PC-9 (cell line): ENCODE measurements at regions not wholly inside any gene's neighbourhood (a gene's known extent, or its start where the extent isn't known, plus 50 kb on each side); places are given as distances from the start of the nearest gene placed in this dataset.

Experiments
- BruUV-seq: library from RNA; stranded (reverse); fragments of 400-500 nt; replicated peaks from 2 replicates; lab custom pipeline; 2021; lab: Mats Ljungman, UMichigan
- CTCF ChIA-PET: fragments of 300-600 bp; sonication (Branson Sonifier 250); formaldehyde crosslinking; loops from one replicate; lab custom pipeline; 2022; ENCODE audit warnings: antibody characterized with exemption; lab: Charles Lee
- POLR2A ChIA-PET: fragments of 300-600 bp; sonication (Branson Sonifier 250); formaldehyde crosslinking; loops from one replicate; lab custom pipeline; 2022; ENCODE audit warnings: antibody characterized with exemption; ENCODE audit not compliant: unreplicated experiment; lab: Charles Lee
- DNase-seq, 2 experiments: peaks; one replicate each; pipeline versions ENCODE4 v3.0.0 to v3.0.0-alpha.2; 2015 to 2022; ENCODE audit warnings: mixed read lengths in 1 of 2
- H2AFZ ChIP-seq: fragments of 200-600 bp; sonication (generic); 2 replicates; pipeline ENCODE4 v1.8.1; 2017; ENCODE audit warnings: antibody characterized with exemption
- H3F3A ChIP-seq: fragments of 200-600 bp; sonication (generic); 2 replicates; pipeline ENCODE4 v1.8.1; 2017; ENCODE audit warnings: antibody characterized with exemption, mild to moderate bottlenecking, low read depth; ENCODE audit not compliant: insufficient read depth
- H3K27ac ChIP-seq: fragments of 200-600 bp; sonication (generic); 2 replicates; pipeline ENCODE4 v1.6.1; 2016; ENCODE audit warnings: mixed run types
- H3K27me3 ChIP-seq: fragments of 200-600 bp; sonication (generic); 2 replicates; pipeline ENCODE4 v1.6.1; 2016; ENCODE audit warnings: low read depth, mixed run types; ENCODE audit not compliant: insufficient read depth
- H3K36me3 ChIP-seq: fragments of 200-600 bp; sonication (generic); 2 replicates; pipeline ENCODE4 v1.6.1; 2016; ENCODE audit warnings: low read depth, mixed run types
- H3K4me1 ChIP-seq: fragments of 200-600 bp; sonication (generic); replicated peaks from 2 replicates; pipeline ENCODE4 v1.6.1; 2016; ENCODE audit warnings: mixed run types; ENCODE audit not compliant: insufficient read depth
- H3K4me2 ChIP-seq: fragments of 200-600 bp; sonication (generic); 2 replicates; pipeline ENCODE4 v1.6.1; 2017; ENCODE audit warnings: mixed run types
- H3K4me3 ChIP-seq: fragments of 200-600 bp; sonication (generic); 2 replicates; pipeline ENCODE4 v1.6.1; 2016; ENCODE audit warnings: mixed run types
- H3K79me2 ChIP-seq: fragments of 200-600 bp; sonication (generic); 2 replicates; pipeline ENCODE4 v1.6.1; 2017; ENCODE audit warnings: low read depth, mixed run types
- H3K9me2 ChIP-seq: fragments of 200-600 bp; sonication (generic); 2 replicates; pipeline ENCODE4 v1.8.1; 2017; ENCODE audit warnings: mild to moderate bottlenecking; ENCODE audit not compliant: insufficient read depth
- H3K9me3 ChIP-seq: fragments of 200-600 bp; sonication (generic); 2 replicates; pipeline ENCODE4 v1.8.1; 2016; ENCODE audit warnings: low read depth; ENCODE audit not compliant: insufficient read depth
- H4K20me1 ChIP-seq: fragments of 200-600 bp; sonication (generic); 2 replicates; pipeline ENCODE4 v1.8.1; 2017; ENCODE audit not compliant: insufficient read depth
- EZH2 ChIP-seq: fragments of 200-600 bp; sonication (generic); IDR thresholded peaks from 2 replicates; pipeline ENCODE4 v1.8.0; 2017; ENCODE audit warnings: antibody characterized with exemption, low read depth
- intact Hi-C: fragments of 100-400 bp; cut with micrococcal nuclease; formaldehyde crosslinking; loops from one replicate; pipeline ENCODE4 v1.10.0; 2022; ENCODE audit not compliant: unreplicated experiment
- TF ChIP-seq, protein P1 (sequence below): fragments of 200-600 bp; sonication (generic); conservative IDR thresholded peaks from 2 replicates; pipeline ENCODE4 v1.6.1; 2017; ENCODE audit warnings: mixed run types, antibody characterized with exemption, mild to moderate bottlenecking, moderate library complexity

DNA sequence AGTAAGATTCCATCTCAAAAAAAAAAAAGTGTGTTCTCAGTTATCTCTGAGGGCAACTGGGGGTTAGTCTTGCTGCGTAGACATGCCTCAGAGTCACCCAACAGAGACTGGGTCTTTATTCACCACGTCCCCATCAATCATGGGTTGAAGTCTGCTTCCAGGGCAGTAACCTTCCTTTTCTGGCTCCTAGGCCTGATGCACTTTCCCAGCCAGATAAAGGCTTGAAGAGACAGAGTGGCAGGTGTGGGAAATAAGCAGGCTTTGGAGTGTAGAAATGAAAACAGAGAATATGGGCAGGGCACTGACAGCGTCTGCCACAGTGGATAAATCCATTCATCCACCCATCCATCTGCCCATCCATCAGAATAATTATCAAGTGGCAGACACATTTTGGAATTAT is 134.1 kb upstream of the LGALSL start:
- peaks cover 4% of the 10 kb centered on the region; the same call in 1 of the 2 replicates for H3K4me1 ChIP-seq
- TF ChIP-seq EZH2: no peak
- TF ChIP-seq, protein P1, sequence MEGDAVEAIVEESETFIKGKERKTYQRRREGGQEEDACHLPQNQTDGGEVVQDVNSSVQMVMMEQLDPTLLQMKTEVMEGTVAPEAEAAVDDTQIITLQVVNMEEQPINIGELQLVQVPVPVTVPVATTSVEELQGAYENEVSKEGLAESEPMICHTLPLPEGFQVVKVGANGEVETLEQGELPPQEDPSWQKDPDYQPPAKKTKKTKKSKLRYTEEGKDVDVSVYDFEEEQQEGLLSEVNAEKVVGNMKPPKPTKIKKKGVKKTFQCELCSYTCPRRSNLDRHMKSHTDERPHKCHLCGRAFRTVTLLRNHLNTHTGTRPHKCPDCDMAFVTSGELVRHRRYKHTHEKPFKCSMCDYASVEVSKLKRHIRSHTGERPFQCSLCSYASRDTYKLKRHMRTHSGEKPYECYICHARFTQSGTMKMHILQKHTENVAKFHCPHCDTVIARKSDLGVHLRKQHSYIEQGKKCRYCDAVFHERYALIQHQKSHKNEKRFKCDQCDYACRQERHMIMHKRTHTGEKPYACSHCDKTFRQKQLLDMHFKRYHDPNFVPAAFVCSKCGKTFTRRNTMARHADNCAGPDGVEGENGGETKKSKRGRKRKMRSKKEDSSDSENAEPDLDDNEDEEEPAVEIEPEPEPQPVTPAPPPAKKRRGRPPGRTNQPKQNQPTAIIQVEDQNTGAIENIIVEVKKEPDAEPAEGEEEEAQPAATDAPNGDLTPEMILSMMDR: no peak
- ChIA-PET CTCF (no interaction called here), POLR2A (no interaction called here)
- H3K9me2 ChIP-seq: no peaks in the 10 kb centered on the region
- no peak overlapping the region for H2AFZ ChIP-seq
- H3K9me3 ChIP-seq: no peaks in the 10 kb centered on the region
- no peak overlapping the region for H3K4me2 ChIP-seq
- intact Hi-C loops: loop anchor here (10.0 kb wide), 1 partner anchor 95 kb away; no protein-coding TSS in a partner anchor
- no peaks in the 10 kb centered on the region for H3F3A ChIP-seq
- H3K27ac ChIP-seq: no peak overlapping the region
- H3K4me3 ChIP-seq: no peak overlapping the region
- no peak for DNase-seq
- no peaks in the 10 kb centered on the region for H4K20me1 ChIP-seq
- H3K27me3 ChIP-seq: no peaks in the 10 kb centered on the region
- no peaks in the 10 kb centered on the region for H3K36me3 ChIP-seq
- H3K79me2 ChIP-seq: no peaks in the 10 kb centered on the region
- BruUV-seq: no TSS peak

- ChIA-PET POLR2A (no interaction called here), CTCF (no interaction called here)
- no peak overlapping the region for H3K27ac ChIP-seq
- H3K9me2 ChIP-seq: no peaks in the 10 kb centered on the region
- H3K27me3 ChIP-seq: no peaks in the 10 kb centered on the region
- H3K36me3 ChIP-seq: no peaks in the 10 kb centered on the region
- no peak overlapping the region for H3K4me3 ChIP-seq
- intact Hi-C loops: no loop called here
- H4K20me1 ChIP-seq: no peaks in the 10 kb centered on the region
- no peaks in the 10 kb centered on the region for H3K9me3 ChIP-seq
- no peak overlapping the region for H2AFZ ChIP-seq
- H3K4me2 ChIP-seq: no peak overlapping the region
- no peaks in the 10 kb centered on the region for H3F3A ChIP-seq
- TF ChIP-seq, protein P1: no peak
- no peak for TF ChIP-seq EZH2
- DNase-seq: no peak
- H3K4me1 ChIP-seq: peaks cover 4% of the 10 kb centered on the region; the same call in 1 of the 2 replicates
- H3K79me2 ChIP-seq: no peaks in the 10 kb centered on the region
- BruUV-seq: no TSS peak
These were observed 131.5 kb upstream of the LGALSL start for GRCh38 chr2:64322433-64322832.

- H3K4me2 ChIP-seq: no peak overlapping the region
- no peaks in the 10 kb centered on the region for H3K9me2 ChIP-seq
- intact Hi-C loops: no loop called here
- no peaks in the 10 kb centered on the region for H3K27me3 ChIP-seq
- ChIA-PET POLR2A (no interaction called here), CTCF (no interaction called here)
- BruUV-seq: no TSS peak
- H2AFZ ChIP-seq: no peak overlapping the region
- no peaks in the 10 kb centered on the region for H3F3A ChIP-seq
- no peak for TF ChIP-seq EZH2
- TF ChIP-seq, protein P1: no peak
- peaks cover 4% of the 10 kb centered on the region; the same call in 1 of the 2 replicates for H3K4me1 ChIP-seq
- no peaks in the 10 kb centered on the region for H3K79me2 ChIP-seq
- no peak overlapping the region for H3K27ac ChIP-seq
- no peak overlapping the region for H3K4me3 ChIP-seq
- no peaks in the 10 kb centered on the region for H3K36me3 ChIP-seq
- no peaks in the 10 kb centered on the region for H4K20me1 ChIP-seq
- no peaks in the 10 kb centered on the region for H3K9me3 ChIP-seq
- no peak for DNase-seq
These were observed 130.8 kb upstream of the LGALSL start for GRCh38 chr2:64323197-64323596.
